ENCODE measurements at regions not wholly inside any gene's neighbourhood (a gene's known extent, or its start where the extent isn't known, plus 50 kb on each side); places are given as distances from the start of the nearest gene placed in this dataset.

GRCh38 chr5:127192150-127192549 is 98.4 kb upstream of the MEGF10 start (continued):
- no peak for TF ChIP-seq XRCC4 (IDR thresholded peaks at IDR 0.05; ENCODE audit: extremely low read depth, insufficient read depth, insufficient read length)
- no peak for TF ChIP-seq ZBTB12 (CRISPR knock-in tag; IDR thresholded peaks at IDR 0.05)
- TF ChIP-seq ZNF316 (IDR thresholded peaks at IDR 0.05): peak; percentile 83
- TF ChIP-seq KDM1A (IDR thresholded peaks at IDR 0.05): no peak

- Histone ChIP-seq H3K36me3 (ENCODE audit: control insufficient read depth, insufficient read depth, low read length) (no peaks in the 10 kb centered on the region), H3K4me1 (replicated peaks in 1 of 2; ENCODE audit: control insufficient read depth in 2 of 2, insufficient read depth in 2 of 2, low read length in 2 of 2) (no peaks in the 10 kb centered on the region), H3K9ac (ENCODE audit: insufficient read depth in 1 of 2, low read depth in 2 of 2, low read length in 2 of 2) (no peak overlapping the region), H3K9me1 (ENCODE audit: control insufficient read depth, insufficient read depth, low read length) (no peaks in the 10 kb centered on the region), H4K20me1 (replicated peaks; ENCODE audit: control insufficient read depth, insufficient read depth, low read length) (no peaks in the 10 kb centered on the region), H3K9me3 (replicated peaks; ENCODE audit: control insufficient read depth, insufficient read depth, low read depth, low read length) (no peaks in the 10 kb centered on the region), H2AFZ (ENCODE audit: low read depth, low read length) (no peak overlapping the region), H3K27me3 (ENCODE audit: control insufficient read depth in 2 of 2, insufficient read depth in 2 of 2, low read length in 2 of 2) (no peaks in the 10 kb centered on the region; a peak in 1 of 5 replicates), H3K27ac (ENCODE audit: extremely low read depth, low read depth, low read length) (no peak overlapping the region), H3K79me2 (ENCODE audit: control insufficient read depth, insufficient read depth, low read length) (no peaks in the 10 kb centered on the region), H3K4me2 (ENCODE audit: insufficient read depth, low read length) (no peak overlapping the region), H3K4me3 (no peak overlapping the region)
- ATAC-seq (no peak), DNase-seq (ENCODE audit: extremely low read depth in 1 of 4, low spot score in 3 of 4) (no peak), FAIRE-seq (no peak)
- no TSS peak for BruUV-seq (replicated peaks)
- ChIA-PET CTCF (ENCODE audit: low intra/inter-chr PET ratio) (no interaction called here), POLR2A (interaction anchor here (1.0 kb wide), 1 partner anchor 76 kb away, joined by 3 read pairs; no protein-coding TSS in a partner anchor)
- no peak for TF ChIP-seq TAF1 (IDR thresholded peaks at IDR 0.05; ENCODE audit: control insufficient read depth, extremely low read depth, insufficient read depth, low read length, severe bottlenecking)
- intact Hi-C loops (cut with micrococcal nuclease) (no loop called here), in situ Hi-C loops (cut with MboI) (no loop called here)
- 0% methylated on average over 3 of the region's 3 CpGs for WGBS (ENCODE audit: insufficient coverage, low coverage, missing lambda C conversion rate)
Measured at GRCh38 chr5:127192836-127193338, 97.7 kb upstream of the MEGF10 start.
